ENCODE measurements at regions not wholly inside any gene's neighbourhood (a gene's known extent, or its start where the extent isn't known, plus 50 kb on each side); places are given as distances from the start of the nearest gene placed in this dataset.

DNA sequence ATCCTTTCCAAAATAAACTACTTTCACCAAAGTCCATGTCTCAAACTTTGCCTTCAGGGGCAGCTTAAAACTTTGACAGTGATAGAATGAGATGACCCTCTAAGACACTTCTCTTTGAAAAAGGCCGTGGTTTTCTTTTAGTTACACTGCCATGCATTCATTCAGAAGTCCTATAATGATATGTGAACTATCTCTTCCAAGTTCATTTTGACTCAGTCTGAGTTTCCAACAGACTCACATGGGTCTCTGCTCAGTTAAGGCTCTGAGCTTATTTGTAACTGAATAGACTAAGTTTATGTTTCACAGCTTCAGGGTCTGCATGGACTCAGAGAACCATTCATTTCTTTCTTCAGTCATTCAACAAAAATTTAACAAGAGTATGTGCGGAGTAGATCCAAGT lies 208.9 kb upstream of the PRSS1 start:
- TF ChIP-seq, protein P1, sequence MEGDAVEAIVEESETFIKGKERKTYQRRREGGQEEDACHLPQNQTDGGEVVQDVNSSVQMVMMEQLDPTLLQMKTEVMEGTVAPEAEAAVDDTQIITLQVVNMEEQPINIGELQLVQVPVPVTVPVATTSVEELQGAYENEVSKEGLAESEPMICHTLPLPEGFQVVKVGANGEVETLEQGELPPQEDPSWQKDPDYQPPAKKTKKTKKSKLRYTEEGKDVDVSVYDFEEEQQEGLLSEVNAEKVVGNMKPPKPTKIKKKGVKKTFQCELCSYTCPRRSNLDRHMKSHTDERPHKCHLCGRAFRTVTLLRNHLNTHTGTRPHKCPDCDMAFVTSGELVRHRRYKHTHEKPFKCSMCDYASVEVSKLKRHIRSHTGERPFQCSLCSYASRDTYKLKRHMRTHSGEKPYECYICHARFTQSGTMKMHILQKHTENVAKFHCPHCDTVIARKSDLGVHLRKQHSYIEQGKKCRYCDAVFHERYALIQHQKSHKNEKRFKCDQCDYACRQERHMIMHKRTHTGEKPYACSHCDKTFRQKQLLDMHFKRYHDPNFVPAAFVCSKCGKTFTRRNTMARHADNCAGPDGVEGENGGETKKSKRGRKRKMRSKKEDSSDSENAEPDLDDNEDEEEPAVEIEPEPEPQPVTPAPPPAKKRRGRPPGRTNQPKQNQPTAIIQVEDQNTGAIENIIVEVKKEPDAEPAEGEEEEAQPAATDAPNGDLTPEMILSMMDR (conservative IDR thresholded peaks at IDR 0.05) = no peak
- TF ChIP-seq ZFX (IDR thresholded peaks at IDR 0.05) = no peak
- H3K27ac ChIP-seq = no peak overlapping the region

DNA sequence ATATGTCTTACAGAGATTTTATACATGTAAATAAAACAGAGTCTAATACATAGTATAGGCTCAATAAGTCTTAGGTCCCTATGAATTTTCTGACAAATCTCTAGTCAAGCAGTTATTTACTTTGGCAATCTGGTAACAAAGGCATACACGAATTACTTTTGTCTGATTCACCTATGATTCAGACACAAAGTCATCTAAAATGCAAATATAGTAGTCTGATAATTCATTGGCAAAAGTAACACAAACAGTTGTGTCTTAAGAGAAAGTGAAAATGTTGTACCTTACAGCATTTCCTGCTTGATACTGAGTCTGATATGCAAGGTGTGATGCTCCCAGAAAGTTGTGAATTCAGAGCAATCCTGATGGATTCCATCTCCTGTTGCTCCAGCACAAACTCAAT lies 209.4 kb upstream of the PRSS1 start:
- TF ChIP-seq, protein P1 (conservative IDR thresholded peaks at IDR 0.05) = no peak
- no peak for TF ChIP-seq ZFX (IDR thresholded peaks at IDR 0.05)
- no peak overlapping the region for H3K27ac ChIP-seq

DNA sequence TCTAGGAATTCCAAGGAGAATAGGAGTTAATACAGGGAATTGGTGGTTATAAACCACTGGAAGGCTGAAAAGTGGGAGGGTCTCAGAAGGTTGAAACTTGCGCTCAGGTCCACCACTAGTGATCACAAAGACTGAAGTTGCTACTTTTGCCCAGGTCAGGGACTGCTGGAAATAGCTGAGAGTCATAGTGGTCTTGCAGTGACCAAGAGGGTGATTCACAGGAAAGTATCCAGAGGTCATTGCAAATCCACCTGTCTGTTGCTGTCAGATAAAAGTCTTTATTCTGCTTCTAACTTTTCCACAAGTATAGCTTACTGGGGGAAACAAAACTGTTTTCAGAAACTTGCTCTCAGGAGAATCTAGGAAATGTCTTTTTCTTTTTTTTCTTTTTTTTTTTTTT lies 211.5 kb upstream of the PRSS1 start:
- no peak for TF ChIP-seq ZFX (IDR thresholded peaks at IDR 0.05)
- TF ChIP-seq, protein P1 (conservative IDR thresholded peaks at IDR 0.05) = no peak

DNA sequence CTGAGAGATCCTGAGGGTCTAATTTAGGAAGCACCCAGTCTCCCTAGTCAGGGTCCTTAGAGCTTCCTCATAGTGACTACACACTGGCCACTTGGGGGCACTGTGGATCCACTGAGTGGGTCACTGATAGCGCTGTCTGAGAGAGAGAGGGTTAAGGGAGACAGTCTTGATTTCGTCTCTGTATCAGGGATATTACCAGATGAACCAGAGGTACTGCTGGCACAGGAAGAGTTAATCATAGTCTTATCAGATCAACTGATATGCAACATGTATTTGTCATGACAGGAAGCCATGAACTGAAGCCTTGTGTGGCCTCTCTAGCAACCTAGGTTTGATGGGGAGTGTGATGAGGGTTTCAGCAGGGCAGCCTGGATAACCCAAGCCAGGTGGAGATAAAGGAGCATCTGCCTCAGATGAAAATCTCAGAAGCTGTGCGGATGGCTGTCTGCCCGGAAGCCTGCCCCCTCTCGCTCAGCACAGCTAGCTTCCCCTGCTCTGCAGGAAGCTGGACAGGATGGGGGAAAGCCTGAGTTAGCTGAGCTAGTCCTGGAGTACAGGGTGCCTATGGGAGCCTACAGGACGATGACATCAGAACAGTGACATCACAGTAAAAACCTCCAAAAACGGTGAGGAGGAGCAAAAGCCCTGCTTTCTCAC lies 214.0 kb upstream of the PRSS1 start:
- H3K27ac ChIP-seq = no peak overlapping the region
- TF ChIP-seq ZFX (IDR thresholded peaks at IDR 0.05) = no peak
- TF ChIP-seq, protein P1 (conservative IDR thresholded peaks at IDR 0.05) = peak; percentile 95

More for the DNA sequence above, 211.5 kb upstream of the PRSS1 start:
- H3K27ac ChIP-seq = no peak overlapping the region

DNA sequence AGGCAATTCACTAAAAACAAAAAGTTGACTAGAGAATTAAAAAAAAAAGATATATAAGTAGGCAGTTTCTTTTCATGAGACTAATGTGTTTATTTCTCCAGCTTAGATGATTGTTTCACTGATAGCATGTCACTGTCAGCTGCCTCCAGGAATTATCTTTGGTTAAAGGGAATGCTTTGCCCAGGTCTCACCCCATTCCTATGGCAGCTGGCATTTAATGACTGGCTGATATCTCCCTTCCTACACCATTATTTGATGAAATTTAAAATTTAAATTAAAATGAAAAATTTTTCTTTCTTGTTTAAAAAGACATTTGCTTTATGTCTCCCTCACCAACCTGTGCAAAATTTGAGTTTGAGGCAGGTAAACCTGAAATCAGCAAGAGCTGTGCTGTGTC lies 214.5 kb upstream of the PRSS1 start:
- TF ChIP-seq, protein P1 (conservative IDR thresholded peaks at IDR 0.05) = no peak
- TF ChIP-seq ZFX (IDR thresholded peaks at IDR 0.05) = no peak
- no peak overlapping the region for H3K27ac ChIP-seq

DNA sequence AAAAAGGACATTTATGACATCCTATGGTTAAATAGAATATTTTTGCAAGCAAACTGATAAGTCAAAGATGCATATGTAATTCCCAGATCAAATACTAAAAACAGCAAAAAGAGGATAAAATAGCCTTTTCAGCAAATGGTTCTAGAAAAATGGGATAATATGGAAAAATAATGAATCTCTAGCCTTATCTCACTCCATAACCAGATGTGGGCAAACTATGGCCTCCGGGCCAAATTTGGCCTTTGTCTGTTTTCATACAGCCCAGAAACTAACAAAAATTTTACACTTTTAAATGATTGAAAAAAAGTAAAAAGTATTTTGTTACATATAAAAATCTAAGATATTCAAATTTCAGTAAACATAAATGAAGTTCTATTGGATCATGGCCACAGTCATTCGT lies 215.4 kb upstream of the PRSS1 start:
- TF ChIP-seq ZFX (IDR thresholded peaks at IDR 0.05) = no peak
- H3K27ac ChIP-seq = no peak overlapping the region

DNA sequence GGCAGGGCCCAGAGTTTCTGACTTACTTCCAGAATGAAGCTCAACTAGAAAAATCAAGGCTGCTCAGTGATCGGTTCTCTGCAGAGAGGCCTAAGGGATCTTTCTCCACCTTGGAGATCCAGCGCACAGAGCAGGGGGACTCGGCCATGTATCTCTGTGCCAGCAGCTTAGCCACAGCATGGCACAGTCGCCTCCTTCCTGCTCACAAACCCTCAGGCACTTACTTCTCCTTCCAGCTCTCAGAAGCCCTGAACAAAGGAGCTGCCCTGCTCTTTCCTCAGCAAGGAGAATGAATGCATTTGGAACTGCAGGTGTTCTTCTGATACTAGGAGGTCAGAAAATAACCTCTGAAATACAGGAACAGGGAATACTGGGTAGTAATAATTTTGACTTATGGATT lies 219.7 kb upstream of the PRSS1 start:
- TF ChIP-seq ZFX (IDR thresholded peaks at IDR 0.05) = no peak
- TF ChIP-seq, protein P1 (conservative IDR thresholded peaks at IDR 0.05) = no peak
- H3K27ac ChIP-seq = no peak overlapping the region
